SU-DHL-6 (cell line): ENCODE measurements at regions not wholly inside any gene's neighbourhood (a gene's known extent, or its start where the extent isn't known, plus 50 kb on each side); places are given as distances from the start of the nearest gene placed in this dataset.

ENCODE experiments used
- CTCF ChIP-seq: fragments of 200-600 bp; sonication (generic); IDR thresholded peaks from one replicate; pipeline ENCODE4 v1.5.1; 2017; ENCODE audit warnings: antibody characterized with exemption, mild to moderate bottlenecking, low read length, moderate library complexity; ENCODE audit not compliant: insufficient read depth, poor library complexity, severe bottlenecking
- EZH2phosphoT487 ChIP-seq: fragments of 200-600 bp; sonication (generic), shearing (Covaris generic); conservative IDR thresholded peaks from 2 replicates; pipeline ENCODE4 v1.6.1; 2018; ENCODE audit warnings: mild to moderate bottlenecking, antibody characterized with exemption, low read length, moderate library complexity, mixed read lengths

DNA sequence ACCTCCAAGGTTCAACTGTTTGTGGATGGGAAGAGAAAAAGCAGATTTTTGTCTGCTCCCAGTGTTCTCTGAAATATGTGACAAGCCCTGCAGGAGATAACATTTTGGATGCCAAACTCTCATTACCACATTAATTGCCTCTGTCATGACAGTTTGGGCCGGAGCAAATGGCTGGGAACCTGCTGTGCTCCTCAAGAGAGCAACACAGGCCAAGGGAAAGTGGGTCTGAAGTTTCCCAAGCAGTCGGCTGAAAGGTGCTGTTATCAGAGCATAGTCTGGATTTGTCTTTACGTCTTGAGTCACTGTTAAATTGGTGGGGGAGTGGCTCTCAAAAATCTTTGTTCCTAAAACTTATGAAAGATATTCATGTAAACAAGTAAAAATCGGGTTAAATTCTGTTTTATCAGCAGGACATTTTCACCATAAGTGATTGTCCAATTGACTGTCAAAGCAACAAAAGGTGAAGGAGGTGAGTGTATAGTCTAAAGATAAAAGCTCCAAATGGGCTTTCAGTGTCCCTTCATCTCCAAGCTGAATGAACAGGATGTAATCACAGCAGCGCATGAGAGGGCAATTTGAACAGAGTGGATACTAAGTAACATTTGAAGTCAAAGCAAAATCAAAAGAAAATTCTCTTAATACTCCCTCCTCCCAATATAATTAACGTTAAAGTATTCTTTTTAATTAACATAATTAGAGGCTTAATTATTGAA, 844.8 kb downstream of the PCDH17 start:
- TF ChIP-seq CTCF (no peak), EZH2phosphoT487 (no peak)
